ENCODE measurements at regions not wholly inside any gene's neighbourhood (a gene's known extent, or its start where the extent isn't known, plus 50 kb on each side); places are given as distances from the start of the nearest gene placed in this dataset.

DNA sequence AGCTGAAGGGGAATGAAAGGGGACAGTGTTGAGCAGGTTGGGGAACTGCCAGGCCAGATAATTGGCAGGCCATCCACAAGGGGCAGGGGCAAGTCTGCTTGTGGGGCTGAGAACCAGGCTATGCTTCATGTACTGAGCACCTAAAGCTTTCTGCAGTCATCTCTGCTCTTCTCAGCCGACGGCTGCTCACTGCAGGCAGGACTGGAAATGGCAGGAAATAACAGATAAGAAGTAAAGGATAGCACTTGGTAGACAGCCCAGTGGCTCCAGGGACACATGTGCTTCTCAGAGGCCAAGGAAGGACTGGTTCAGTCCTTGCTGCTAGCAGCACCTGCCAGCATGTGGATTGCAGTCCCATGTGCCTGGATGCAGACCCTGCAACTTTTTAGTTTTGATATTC, 89.8 kb downstream of the CD164 start:
- ATAC-seq: no peak
- H3K4me3 Mint-ChIP-seq: no peak overlapping the region

More for the DNA sequence above, 89.8 kb downstream of the CD164 start:
- no peaks in the 10 kb centered on the region for H3K79me2 ChIP-seq (replicated peaks; ENCODE audit: insufficient read depth)
- peaks cover 4% of the 10 kb centered on the region for H3K27me3 Mint-ChIP-seq (ENCODE audit: insufficient read depth, low read depth, poor library complexity)
- H3K9me3 Mint-ChIP-seq: no peaks in the 10 kb centered on the region
- H4K20me1 ChIP-seq (replicated peaks; ENCODE audit: insufficient read depth): no peaks in the 10 kb centered on the region
- H3K27ac Mint-ChIP-seq: no peak overlapping the region
- peak overlapping the region; percentile 25 for H2AFZ ChIP-seq
- H3K4me1 Mint-ChIP-seq: peaks cover 35% of the 10 kb centered on the region
- no peaks in the 10 kb centered on the region; the same call in 1 of the 2 replicates for H3K4me1 ChIP-seq (ENCODE audit: insufficient read depth)
- no peak overlapping the region for H3K27ac ChIP-seq (ENCODE audit: low read depth)
- no peak overlapping the region for H3K4me2 ChIP-seq
- no peaks in the 10 kb centered on the region for H3K27me3 ChIP-seq (ENCODE audit: insufficient read depth)
- H3K9me2 ChIP-seq (ENCODE audit: insufficient read depth): no peaks in the 10 kb centered on the region
- no peaks in the 10 kb centered on the region for H3K36me3 ChIP-seq (ENCODE audit: insufficient read depth)
- no peak for DNase-seq (ENCODE audit: low spot score)
- H3F3A ChIP-seq (replicated peaks; ENCODE audit: low read depth): no peaks in the 10 kb centered on the region
- no peaks in the 10 kb centered on the region; the same call in 2 of the 3 replicates for H3K36me3 Mint-ChIP-seq (ENCODE audit: low read depth)
- TF ChIP-seq STAT1 (IDR thresholded peaks at IDR 0.05; ENCODE audit: unreplicated experiment) (no peak), EZH2 (IDR thresholded peaks at IDR 0.05; ENCODE audit: low read depth, unreplicated experiment) (no peak), POLR2AphosphoS5 (IDR thresholded peaks at IDR 0.05; ENCODE audit: low read depth) (no peak), ZNF114 (CRISPR knock-in tag; IDR thresholded peaks at IDR 0.05) (no peak), CREB1 (CRISPR knock-in tag; IDR thresholded peaks at IDR 0.05; ENCODE audit: low read depth) (no peak), JUNB (IDR thresholded peaks at IDR 0.05; ENCODE audit: unreplicated experiment) (no peak), EZH2phosphoT487 (IDR thresholded peaks at IDR 0.05; ENCODE audit: unreplicated experiment) (no peak), NANOG (IDR thresholded peaks at IDR 0.05; ENCODE audit: borderline replicate concordance) (no peak), ZNF331 (CRISPR knock-in tag; IDR thresholded peaks at IDR 0.05; ENCODE audit: low read depth) (no peak)
- TF ChIP-seq, protein P1, sequence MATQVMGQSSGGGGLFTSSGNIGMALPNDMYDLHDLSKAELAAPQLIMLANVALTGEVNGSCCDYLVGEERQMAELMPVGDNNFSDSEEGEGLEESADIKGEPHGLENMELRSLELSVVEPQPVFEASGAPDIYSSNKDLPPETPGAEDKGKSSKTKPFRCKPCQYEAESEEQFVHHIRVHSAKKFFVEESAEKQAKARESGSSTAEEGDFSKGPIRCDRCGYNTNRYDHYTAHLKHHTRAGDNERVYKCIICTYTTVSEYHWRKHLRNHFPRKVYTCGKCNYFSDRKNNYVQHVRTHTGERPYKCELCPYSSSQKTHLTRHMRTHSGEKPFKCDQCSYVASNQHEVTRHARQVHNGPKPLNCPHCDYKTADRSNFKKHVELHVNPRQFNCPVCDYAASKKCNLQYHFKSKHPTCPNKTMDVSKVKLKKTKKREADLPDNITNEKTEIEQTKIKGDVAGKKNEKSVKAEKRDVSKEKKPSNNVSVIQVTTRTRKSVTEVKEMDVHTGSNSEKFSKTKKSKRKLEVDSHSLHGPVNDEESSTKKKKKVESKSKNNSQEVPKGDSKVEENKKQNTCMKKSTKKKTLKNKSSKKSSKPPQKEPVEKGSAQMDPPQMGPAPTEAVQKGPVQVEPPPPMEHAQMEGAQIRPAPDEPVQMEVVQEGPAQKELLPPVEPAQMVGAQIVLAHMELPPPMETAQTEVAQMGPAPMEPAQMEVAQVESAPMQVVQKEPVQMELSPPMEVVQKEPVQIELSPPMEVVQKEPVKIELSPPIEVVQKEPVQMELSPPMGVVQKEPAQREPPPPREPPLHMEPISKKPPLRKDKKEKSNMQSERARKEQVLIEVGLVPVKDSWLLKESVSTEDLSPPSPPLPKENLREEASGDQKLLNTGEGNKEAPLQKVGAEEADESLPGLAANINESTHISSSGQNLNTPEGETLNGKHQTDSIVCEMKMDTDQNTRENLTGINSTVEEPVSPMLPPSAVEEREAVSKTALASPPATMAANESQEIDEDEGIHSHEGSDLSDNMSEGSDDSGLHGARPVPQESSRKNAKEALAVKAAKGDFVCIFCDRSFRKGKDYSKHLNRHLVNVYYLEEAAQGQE (IDR thresholded peaks at IDR 0.05; ENCODE audit: unreplicated experiment): no peak
- TF ChIP-seq, protein P2, sequence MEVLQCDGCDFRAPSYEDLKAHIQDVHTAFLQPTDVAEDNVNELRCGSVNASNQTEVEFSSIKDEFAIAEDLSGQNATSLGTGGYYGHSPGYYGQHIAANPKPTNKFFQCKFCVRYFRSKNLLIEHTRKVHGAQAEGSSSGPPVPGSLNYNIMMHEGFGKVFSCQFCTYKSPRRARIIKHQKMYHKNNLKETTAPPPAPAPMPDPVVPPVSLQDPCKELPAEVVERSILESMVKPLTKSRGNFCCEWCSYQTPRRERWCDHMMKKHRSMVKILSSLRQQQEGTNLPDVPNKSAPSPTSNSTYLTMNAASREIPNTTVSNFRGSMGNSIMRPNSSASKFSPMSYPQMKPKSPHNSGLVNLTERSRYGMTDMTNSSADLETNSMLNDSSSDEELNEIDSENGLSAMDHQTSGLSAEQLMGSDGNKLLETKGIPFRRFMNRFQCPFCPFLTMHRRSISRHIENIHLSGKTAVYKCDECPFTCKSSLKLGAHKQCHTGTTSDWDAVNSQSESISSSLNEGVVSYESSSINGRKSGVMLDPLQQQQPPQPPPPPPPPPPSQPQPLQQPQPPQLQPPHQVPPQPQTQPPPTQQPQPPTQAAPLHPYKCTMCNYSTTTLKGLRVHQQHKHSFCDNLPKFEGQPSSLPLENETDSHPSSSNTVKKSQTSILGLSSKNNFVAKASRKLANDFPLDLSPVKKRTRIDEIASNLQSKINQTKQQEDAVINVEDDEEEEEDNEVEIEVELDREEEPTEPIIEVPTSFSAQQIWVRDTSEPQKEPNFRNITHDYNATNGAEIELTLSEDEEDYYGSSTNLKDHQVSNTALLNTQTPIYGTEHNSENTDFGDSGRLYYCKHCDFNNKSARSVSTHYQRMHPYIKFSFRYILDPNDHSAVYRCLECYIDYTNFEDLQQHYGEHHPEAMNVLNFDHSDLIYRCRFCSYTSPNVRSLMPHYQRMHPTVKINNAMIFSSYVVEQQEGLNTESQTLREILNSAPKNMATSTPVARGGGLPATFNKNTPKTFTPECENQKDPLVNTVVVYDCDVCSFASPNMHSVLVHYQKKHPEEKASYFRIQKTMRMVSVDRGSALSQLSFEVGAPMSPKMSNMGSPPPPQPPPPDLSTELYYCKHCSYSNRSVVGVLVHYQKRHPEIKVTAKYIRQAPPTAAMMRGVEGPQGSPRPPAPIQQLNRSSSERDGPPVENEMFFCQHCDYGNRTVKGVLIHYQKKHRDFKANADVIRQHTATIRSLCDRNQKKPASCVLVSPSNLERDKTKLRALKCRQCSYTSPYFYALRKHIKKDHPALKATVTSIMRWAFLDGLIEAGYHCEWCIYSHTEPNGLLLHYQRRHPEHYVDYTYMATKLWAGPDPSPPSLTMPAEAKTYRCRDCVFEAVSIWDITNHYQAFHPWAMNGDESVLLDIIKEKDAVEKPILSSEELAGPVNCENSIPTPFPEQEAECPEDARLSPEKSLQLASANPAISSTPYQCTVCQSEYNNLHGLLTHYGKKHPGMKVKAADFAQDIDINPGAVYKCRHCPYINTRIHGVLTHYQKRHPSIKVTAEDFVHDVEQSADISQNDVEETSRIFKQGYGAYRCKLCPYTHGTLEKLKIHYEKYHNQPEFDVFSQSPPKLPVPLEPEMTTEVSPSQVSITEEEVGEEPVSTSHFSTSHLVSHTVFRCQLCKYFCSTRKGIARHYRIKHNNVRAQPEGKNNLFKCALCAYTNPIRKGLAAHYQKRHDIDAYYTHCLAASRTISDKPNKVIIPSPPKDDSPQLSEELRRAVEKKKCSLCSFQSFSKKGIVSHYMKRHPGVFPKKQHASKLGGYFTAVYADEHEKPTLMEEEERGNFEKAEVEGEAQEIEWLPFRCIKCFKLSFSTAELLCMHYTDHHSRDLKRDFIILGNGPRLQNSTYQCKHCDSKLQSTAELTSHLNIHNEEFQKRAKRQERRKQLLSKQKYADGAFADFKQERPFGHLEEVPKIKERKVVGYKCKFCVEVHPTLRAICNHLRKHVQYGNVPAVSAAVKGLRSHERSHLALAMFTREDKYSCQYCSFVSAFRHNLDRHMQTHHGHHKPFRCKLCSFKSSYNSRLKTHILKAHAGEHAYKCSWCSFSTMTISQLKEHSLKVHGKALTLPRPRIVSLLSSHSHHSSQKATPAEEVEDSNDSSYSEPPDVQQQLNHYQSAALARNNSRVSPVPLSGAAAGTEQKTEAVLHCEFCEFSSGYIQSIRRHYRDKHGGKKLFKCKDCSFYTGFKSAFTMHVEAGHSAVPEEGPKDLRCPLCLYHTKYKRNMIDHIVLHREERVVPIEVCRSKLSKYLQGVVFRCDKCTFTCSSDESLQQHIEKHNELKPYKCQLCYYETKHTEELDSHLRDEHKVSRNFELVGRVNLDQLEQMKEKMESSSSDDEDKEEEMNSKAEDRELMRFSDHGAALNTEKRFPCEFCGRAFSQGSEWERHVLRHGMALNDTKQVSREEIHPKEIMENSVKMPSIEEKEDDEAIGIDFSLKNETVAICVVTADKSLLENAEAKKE (CRISPR knock-in tag; IDR thresholded peaks at IDR 0.05): no peak
- TF ChIP-seq, protein P3, sequence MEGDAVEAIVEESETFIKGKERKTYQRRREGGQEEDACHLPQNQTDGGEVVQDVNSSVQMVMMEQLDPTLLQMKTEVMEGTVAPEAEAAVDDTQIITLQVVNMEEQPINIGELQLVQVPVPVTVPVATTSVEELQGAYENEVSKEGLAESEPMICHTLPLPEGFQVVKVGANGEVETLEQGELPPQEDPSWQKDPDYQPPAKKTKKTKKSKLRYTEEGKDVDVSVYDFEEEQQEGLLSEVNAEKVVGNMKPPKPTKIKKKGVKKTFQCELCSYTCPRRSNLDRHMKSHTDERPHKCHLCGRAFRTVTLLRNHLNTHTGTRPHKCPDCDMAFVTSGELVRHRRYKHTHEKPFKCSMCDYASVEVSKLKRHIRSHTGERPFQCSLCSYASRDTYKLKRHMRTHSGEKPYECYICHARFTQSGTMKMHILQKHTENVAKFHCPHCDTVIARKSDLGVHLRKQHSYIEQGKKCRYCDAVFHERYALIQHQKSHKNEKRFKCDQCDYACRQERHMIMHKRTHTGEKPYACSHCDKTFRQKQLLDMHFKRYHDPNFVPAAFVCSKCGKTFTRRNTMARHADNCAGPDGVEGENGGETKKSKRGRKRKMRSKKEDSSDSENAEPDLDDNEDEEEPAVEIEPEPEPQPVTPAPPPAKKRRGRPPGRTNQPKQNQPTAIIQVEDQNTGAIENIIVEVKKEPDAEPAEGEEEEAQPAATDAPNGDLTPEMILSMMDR (conservative IDR thresholded peaks at IDR 0.05; ENCODE audit: low read depth in 2 of 2): no peak
- TF ChIP-seq, protein P4, sequence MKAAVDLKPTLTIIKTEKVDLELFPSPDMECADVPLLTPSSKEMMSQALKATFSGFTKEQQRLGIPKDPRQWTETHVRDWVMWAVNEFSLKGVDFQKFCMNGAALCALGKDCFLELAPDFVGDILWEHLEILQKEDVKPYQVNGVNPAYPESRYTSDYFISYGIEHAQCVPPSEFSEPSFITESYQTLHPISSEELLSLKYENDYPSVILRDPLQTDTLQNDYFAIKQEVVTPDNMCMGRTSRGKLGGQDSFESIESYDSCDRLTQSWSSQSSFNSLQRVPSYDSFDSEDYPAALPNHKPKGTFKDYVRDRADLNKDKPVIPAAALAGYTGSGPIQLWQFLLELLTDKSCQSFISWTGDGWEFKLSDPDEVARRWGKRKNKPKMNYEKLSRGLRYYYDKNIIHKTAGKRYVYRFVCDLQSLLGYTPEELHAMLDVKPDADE (IDR thresholded peaks at IDR 0.05): no peak
- no peak overlapping the region for H3K4me3 ChIP-seq
